LNCAP (cell line): ENCODE measurements at regions not wholly inside any gene's neighbourhood (a gene's known extent, or its start where the extent isn't known, plus 50 kb on each side); places are given as distances from the start of the nearest gene placed in this dataset.

Experiments used
- TF ChIP-seq, protein P1 (sequence below): fragments of 450-650 bp; IDR thresholded peaks from 2 replicates; pipeline ENCODE4 v1.5.1; 2017; ENCODE audit warnings: mild to moderate bottlenecking

DNA sequence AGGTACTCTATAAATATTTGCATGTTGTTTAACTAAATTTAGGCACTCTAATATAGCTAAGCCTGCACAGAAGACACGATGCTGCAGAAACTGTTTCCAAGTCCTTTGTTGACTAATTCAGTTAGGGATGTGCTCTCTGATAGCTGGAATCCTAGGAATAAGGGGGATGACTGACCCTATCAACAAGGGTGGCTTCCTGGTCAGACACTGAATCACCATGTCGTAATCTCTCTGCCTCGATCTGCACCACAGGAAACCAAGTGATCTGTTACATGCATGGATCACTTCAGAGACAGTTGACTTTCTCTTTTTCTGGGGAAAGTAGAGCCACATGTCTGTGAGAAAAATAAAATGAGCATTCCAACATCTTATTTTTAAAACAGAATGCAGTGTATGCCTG is 169.1 kb downstream of the GUCY2F start:
- TF ChIP-seq, protein P1, sequence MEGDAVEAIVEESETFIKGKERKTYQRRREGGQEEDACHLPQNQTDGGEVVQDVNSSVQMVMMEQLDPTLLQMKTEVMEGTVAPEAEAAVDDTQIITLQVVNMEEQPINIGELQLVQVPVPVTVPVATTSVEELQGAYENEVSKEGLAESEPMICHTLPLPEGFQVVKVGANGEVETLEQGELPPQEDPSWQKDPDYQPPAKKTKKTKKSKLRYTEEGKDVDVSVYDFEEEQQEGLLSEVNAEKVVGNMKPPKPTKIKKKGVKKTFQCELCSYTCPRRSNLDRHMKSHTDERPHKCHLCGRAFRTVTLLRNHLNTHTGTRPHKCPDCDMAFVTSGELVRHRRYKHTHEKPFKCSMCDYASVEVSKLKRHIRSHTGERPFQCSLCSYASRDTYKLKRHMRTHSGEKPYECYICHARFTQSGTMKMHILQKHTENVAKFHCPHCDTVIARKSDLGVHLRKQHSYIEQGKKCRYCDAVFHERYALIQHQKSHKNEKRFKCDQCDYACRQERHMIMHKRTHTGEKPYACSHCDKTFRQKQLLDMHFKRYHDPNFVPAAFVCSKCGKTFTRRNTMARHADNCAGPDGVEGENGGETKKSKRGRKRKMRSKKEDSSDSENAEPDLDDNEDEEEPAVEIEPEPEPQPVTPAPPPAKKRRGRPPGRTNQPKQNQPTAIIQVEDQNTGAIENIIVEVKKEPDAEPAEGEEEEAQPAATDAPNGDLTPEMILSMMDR, result no peak

DNA sequence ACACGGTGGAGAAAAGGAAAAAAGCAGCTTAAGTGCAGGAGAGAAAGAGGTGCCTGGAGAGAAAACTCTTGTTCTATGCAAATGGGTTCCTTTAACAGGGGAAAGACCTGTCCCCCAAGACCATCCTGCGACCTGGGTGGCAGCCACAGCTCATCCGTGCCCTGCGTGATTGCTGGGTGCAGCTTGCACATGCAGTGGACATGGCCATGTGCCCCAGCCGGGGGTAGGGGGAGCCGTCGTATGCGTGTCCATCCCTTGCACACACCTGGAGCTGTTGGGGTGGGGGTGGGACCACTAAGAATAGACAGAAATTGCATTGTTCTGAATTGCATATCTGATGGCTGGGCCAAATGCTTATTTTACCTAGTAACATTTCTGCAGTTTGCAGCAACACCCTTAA is 171.9 kb downstream of the GUCY2F start:
- TF ChIP-seq, protein P1, result no peak

DNA sequence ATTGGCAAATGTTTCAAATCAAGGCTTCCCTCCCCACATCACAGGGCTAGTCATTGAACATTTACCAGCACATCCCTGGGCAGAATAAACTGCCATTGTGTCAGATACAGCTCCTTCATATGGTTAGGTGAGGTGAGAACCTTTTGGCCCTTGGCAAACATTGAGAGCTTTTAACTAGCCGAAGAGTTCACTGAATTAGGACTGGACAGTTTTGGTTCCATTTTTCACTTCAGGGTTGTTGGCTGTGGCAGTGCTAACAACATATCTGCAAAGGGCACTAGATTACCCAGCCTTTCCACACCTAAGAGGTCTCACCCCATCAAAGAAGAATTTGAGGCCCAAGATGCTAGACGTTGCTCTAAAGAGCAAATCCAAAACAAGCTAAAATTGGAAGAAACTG is 180.7 kb downstream of the GUCY2F start:
- TF ChIP-seq, protein P1, result no peak

DNA sequence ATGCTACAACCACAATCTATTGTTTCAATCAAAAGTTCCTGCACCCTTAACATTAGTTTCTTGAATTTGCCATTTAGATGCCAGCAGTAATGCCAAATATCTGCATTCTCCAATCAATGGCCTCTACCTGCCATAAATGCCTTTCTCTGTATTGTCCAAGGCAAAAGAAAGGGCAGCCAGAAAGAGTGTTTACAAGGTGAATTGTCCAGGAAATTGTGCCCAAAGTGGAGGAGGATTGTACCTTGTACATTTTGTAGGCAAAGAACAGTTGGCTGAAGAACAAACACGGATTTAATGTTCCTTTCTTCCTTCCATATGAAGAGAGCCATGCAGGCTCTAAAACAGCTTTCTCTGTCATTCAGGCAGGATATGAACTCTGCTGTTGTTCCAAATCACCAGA is 181.5 kb downstream of the GUCY2F start:
- TF ChIP-seq, protein P1, result no peak

DNA sequence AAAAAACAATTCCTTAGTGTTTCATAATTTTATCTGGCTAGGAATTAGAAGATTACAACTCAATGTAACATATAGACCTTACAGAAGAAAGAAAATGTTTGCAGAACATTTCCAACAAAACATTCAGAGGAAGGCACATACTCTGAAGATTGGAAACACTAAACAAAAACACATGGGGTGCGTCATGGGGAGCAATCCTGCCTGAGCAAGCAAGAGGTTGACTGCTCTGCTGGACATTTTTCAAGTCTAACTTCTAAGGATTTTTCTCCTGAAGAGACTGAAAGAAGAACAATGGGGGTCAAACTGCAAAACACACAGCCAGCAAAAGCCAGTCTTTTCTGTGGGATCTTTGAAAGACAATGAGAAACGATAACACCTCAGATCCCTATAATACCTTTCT is 182.8 kb downstream of the GUCY2F start:
- TF ChIP-seq, protein P1, result no peak

DNA sequence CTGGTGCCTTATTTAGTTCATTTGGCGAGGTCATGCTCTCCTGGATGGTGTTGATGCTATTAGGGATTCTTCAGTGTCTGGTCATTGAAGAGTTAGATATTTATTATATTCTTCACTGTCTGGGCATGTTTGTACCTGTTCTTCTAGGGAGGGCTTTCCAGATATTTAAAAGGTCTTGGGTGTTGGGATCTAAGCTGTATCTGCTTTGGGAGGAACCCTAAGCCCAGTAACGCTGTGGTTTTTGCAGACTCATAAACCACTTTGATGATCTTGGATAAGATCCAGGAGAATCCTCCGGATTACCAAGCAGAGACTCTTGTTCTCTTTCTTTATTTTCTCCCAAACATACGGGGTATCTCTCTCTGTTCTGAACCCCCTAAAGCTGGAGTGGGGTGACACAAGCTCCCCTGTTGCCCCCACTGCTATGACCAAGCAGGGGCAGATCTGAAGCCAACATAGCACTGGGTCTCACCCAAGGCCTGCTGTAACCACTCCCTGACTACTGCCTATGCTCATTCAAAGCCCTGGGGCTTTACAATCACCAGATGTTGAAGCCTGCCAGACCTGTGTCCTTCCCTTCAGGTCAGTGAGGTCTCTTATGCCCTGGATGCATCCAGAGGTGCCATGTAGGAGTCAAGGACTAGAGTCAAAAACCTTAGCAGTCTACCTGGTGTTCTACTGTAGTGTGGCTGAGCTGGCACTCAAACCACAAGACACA is 187.6 kb downstream of the GUCY2F start:
- TF ChIP-seq, protein P1, result no peak

DNA sequence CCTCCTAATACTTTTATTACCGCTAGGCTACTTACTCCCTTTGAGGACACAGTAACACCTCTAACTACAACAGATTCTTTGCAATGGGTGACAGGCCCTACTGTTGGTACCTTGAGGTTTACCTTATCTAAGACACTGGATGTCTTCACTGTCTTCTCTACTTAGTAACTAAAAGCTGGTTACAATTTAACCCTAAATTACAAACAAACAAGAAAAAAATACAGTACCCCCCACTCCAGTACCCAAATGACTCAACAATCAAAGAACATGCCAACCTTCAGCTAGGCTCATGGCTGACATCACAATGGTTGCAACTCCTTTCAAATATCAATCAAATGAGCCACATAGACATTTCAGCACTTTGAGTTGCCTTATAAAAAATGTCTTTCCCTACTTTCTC is 198.0 kb downstream of the GUCY2F start:
- TF ChIP-seq, protein P1, result no peak
